GM20000 (cell line): ENCODE measurements at regions not wholly inside any gene's neighbourhood (a gene's known extent, or its start where the extent isn't known, plus 50 kb on each side); places are given as distances from the start of the nearest gene placed in this dataset.

Source experiments
- DNase-seq: peaks from one replicate; pipeline ENCODE4 v3.0.0; 2012; ENCODE audit warnings: low spot score
- TF ChIP-seq, protein P1 (sequence below): IDR thresholded peaks from 2 replicates; pipeline ENCODE4 v1.5.1; 2012; ENCODE audit warnings: mild to moderate bottlenecking, control low read depth; ENCODE audit errors: extremely low read depth, missing control alignments

DNA sequence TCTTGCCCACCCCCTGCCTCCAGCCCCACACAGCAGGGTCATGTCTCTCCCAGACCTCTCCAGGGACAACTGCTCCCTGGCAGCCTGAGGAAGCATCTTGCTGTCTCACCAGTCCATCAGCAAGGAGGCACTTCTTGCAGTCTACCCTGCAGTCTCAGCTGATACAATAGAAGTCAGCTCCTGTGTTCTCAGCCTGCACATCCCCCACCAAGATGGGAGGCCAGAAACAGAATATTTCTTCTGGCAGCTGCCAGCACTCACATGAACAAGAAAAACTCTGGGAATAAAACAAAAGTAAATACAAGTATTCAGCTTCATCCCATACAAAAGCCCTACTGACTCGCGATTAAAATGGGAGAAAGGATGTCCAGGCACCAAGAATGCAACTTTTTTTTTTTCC lies 457.4 kb upstream of the PROK2 start:
- no peak for DNase-seq
- TF ChIP-seq, protein P1, sequence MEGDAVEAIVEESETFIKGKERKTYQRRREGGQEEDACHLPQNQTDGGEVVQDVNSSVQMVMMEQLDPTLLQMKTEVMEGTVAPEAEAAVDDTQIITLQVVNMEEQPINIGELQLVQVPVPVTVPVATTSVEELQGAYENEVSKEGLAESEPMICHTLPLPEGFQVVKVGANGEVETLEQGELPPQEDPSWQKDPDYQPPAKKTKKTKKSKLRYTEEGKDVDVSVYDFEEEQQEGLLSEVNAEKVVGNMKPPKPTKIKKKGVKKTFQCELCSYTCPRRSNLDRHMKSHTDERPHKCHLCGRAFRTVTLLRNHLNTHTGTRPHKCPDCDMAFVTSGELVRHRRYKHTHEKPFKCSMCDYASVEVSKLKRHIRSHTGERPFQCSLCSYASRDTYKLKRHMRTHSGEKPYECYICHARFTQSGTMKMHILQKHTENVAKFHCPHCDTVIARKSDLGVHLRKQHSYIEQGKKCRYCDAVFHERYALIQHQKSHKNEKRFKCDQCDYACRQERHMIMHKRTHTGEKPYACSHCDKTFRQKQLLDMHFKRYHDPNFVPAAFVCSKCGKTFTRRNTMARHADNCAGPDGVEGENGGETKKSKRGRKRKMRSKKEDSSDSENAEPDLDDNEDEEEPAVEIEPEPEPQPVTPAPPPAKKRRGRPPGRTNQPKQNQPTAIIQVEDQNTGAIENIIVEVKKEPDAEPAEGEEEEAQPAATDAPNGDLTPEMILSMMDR: no peak

DNA sequence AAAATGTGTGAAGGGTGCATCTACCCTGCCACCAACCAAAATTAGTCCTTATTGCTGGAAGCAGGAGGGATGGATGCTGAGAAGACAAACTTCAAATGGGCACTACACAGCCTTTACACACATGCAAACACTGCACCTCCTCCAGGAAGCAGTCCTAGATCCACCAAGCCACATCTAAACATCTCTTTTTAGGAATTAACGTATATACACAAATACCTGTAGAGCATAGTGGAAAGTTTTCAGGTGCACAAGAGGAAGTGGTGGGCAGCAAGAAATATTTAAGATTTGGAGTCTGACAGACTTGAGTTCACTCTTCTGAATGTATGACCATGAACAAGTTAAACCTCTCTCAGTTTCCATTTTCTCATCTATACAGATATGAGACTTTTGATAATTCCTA lies 456.6 kb upstream of the PROK2 start:
- DNase-seq: no peak
- TF ChIP-seq, protein P1: no peak

DNA sequence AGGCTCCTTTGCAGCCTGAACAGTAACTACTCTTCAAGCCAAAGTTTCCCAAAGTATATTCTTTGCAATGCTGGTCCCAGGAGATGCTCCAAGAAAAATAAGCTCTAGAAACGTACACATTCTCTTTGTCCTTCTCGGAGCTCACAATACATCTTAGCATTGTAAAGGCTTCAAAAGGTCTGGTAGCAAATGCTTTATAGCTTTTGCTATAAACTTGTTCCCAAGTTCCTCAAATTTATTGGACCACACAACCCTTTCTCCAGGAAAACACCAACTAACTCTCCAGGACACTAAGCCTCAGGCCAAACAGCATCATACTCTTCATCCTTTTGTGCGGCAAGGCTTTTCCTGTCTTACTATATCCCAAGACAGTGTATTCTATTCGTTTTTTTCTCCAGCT lies 455.6 kb upstream of the PROK2 start:
- TF ChIP-seq, protein P1: no peak
- no peak for DNase-seq

DNA sequence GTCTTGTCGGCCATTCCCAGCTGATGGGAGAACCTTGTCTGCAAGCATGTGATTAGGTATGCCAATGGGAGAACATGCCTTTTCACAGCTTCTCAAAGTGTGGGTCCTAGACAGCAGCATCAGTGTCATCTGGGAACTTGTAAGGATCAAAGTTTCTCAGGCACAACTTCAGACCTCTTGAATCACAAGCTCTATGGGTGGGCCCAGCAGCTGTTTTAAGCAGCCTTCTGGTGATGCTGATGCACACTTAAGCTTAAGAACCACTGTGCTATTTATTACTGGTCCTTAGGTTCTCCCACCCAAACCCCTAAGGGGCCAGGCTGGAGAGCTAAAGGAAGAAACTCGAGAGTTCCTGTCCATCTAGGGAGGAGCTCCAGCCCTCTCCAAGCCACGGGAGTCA lies 453.9 kb upstream of the PROK2 start:
- TF ChIP-seq, protein P1: no peak
- DNase-seq: no peak

DNA sequence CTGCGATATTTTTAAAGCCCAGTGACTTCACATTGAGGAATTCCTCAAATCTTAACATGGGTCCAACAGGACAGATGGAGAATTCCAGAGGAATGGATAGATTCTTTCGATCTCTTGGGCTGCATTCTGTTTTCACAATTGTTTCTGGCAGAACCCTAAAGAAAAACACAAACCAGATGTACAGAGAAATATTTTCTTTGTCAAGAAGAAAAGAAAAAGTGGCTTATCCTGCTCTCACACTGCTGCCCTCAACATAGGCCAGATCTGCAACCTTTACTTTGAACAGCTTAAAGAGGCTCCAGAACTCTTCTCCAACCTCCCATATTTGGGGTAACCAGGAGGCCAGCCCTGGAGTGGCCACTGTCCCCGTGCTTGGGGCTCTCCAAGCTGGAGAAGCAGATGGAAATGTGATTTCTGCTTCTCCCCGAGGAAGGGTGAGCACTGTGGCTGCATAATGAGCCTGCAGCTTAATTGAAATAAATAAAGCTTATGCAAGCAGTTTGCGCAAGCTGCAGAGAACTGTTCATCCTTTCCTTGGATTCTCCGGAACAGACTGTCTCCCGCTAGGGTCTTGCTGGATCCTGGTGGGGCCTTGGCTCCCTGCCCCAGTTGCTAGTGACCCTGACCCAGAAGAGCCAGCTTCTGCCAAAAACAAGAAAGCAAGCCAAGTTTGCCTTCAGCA lies 453.2 kb upstream of the PROK2 start:
- no peak for DNase-seq
- TF ChIP-seq, protein P1: no peak

DNA sequence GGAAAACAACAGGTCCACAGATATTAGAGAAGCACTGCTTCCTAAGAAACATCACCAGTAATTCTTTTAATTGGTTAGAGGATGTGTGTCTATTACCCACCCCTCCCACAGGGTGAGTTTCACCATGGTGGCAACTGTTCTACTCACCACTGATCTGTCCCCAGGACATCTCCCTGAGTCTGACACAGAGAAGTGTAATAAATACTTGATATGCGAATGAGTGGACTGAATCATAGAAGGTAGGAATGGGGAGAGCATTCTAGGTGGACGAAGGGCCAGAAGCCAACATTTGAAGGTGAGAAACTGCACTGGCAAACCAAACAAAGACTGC lies 452.7 kb upstream of the PROK2 start:
- TF ChIP-seq, protein P1: no peak
- DNase-seq: no peak

DNA sequence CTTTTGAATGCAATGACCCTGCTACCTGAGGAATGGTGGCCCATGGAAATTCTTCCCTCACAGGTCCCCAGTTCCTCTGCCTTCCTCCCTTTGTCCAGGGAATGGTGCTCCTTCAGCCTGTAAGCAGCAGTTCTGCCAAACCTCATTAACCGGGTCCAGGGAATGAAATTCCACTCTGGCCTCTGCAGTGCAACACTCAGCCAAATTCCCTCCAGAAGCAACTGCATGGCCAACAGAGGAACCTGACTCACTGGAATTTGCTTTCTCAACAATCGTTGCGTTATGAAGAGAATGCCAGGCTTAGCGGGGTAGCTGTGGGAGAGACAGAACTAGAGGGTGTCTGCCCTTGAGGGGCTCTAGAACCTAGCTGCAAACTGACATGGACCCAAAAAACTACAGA lies 449.4 kb upstream of the PROK2 start:
- no peak for DNase-seq
- TF ChIP-seq, protein P1: no peak

DNA sequence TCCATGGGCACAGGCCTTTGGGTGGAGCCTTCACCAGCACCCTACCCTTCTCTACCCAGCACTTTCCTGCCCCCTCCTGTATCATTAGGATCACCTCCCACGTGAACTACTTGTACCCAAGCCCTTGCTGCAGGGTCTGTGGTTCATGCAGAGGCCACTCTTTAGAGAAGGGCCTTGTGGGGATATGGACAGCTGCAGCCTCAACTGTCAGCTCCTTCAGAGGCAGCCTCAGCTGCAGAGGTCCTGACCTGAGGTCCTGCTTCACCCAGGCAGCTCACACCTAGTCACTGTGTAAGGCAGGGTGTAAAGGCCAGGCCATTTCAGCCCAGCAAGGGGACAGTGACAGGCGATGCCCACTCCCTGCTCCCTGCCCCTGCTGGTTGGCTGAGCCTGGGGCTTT lies 448.6 kb upstream of the PROK2 start:
- TF ChIP-seq, protein P1: no peak
- no peak for DNase-seq
